Body of pancreas (tissue), 4 donors: ENCODE measurements at regions not wholly inside any gene's neighbourhood (a gene's known extent, or its start where the extent isn't known, plus 50 kb on each side); places are given as distances from the start of the nearest gene placed in this dataset.

Experiments
- POLR2A ChIP-seq, 3 donors: fragments of 450-650 bp; IDR thresholded peaks; one replicate each; pipeline ENCODE4 v1.6.1; 2016; ENCODE audit warnings: antibody characterized with exemption in 3 of 3, mild to moderate bottlenecking in 2 of 3
- TF ChIP-seq, protein P1 (sequence below), 7 experiments: fragments of 450-650 bp in 4 of 7; fragments of 200-600 bp in 3 of 7; sonication (generic) in 3 of 7; IDR thresholded peaks; one replicate each; pipeline ENCODE4 v1.5.1; 2016 to 2019; ENCODE audit warnings: antibody characterized with exemption in 7 of 7

- TF ChIP-seq, protein P1, sequence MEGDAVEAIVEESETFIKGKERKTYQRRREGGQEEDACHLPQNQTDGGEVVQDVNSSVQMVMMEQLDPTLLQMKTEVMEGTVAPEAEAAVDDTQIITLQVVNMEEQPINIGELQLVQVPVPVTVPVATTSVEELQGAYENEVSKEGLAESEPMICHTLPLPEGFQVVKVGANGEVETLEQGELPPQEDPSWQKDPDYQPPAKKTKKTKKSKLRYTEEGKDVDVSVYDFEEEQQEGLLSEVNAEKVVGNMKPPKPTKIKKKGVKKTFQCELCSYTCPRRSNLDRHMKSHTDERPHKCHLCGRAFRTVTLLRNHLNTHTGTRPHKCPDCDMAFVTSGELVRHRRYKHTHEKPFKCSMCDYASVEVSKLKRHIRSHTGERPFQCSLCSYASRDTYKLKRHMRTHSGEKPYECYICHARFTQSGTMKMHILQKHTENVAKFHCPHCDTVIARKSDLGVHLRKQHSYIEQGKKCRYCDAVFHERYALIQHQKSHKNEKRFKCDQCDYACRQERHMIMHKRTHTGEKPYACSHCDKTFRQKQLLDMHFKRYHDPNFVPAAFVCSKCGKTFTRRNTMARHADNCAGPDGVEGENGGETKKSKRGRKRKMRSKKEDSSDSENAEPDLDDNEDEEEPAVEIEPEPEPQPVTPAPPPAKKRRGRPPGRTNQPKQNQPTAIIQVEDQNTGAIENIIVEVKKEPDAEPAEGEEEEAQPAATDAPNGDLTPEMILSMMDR (IDR thresholded peaks at IDR 0.05), result no peak
- no peak for TF ChIP-seq POLR2A (IDR thresholded peaks at IDR 0.05)
These were observed 525.6 kb upstream of the CAMK1G start for GRCh38 chr1:209057901-209058300.
